GM12892 (cell line): ENCODE measurements at regions not wholly inside any gene's neighbourhood (a gene's known extent, or its start where the extent isn't known, plus 50 kb on each side); places are given as distances from the start of the nearest gene placed in this dataset.
"Not testable (repeated sequence)": the region's sequence is repeated elsewhere in the genome, so short reads cannot be mapped to it uniquely, and the experiment has no call there.

Source experiments
- DNase-seq: peaks from one replicate; pipeline ENCODE4 v3.0.0; 2011; ENCODE audit not compliant: insufficient read length
- FAIRE-seq: peaks from 2 replicates; lab custom pipeline; 2011; peaks lifted over from hg19 to GRCh38; lab: Jason Lieb, UNC

DNA sequence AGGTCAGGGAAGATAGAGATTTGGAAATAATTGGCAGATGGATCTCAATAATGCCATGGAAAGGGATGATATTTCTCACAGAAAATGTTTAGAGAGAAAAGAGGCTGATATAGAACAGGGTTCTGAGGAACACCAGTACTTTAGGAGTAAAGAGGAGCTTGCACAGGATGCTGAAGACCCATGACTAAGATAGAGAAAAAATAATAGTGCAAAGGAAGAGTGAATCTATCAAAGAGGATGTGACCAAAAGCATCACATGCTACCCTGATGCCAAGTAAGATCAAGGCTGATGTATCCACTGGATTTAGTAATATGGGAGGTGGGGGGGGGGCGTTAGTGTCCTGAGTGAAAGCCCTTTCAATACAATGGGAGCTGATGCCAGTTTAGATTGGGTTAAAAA, 80.1 kb upstream of the NOTCH2NLA start:
- DNase-seq, result not testable (repeated sequence)

DNA sequence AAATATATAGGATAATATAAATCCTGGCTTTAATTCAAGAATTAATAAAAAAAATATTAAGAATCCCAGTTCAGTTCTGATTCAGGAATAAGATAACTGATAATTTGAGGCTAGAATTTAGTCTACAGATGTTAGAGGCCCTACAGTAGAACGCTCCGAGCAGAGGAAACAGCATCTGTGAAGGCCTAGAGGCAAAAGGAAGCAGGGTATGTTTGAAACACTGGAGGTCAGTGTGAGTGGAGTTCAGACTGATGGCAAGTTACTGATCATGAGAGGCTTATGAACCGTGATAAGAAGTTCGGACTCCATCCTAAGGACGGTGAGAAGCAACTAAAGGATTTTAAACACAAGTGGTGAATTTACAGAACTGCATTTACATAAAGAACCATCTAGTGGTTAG, 79.3 kb upstream of the NOTCH2NLA start:
- FAIRE-seq, result not testable (repeated sequence)

More for the DNA sequence above, 80.1 kb upstream of the NOTCH2NLA start:
- FAIRE-seq, result not testable (repeated sequence)

DNA sequence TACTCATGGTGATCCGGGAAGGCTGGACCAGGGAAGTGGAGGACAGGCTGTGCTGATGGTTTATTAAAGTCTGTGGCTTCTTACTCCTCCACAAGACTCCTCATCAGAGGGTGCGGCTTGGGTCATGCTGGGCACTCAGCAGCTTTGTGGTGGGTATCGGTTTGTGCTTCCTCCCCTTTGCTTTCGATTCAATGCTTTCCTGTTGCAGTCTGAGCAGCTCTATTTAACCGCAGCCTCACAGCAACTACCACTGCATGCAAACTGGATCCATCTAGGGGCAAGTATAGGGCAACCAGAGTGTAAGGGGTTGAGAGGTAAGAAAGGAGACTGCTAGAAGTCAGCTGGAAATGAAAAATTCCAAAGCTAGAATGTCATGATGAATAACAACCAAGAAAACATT, 78.8 kb upstream of the NOTCH2NLA start:
- FAIRE-seq, DNase-seq: not testable (repeated sequence)

More for the DNA sequence above, 79.3 kb upstream of the NOTCH2NLA start:
- not testable (repeated sequence) for DNase-seq

DNA sequence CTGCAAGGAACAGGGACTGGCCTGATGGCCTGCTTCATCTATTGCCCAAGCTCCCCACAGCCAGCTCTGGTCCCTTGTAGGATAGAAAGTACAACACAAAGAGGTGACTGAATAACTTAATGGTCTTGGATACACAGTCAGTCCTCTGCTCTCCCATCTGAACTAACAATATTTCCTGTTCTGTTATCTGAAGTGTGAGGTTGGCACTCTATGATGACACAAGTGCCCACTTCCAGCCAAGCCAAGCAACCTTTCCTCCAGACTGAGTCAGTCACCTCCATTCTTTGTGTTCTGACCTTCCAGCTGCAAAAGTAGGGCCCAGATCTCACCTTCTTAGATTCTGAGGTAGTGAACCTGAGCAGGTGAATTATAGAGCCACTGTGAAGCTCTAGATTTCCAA, 77.8 kb upstream of the NOTCH2NLA start:
- DNase-seq, FAIRE-seq: not testable (repeated sequence)

DNA sequence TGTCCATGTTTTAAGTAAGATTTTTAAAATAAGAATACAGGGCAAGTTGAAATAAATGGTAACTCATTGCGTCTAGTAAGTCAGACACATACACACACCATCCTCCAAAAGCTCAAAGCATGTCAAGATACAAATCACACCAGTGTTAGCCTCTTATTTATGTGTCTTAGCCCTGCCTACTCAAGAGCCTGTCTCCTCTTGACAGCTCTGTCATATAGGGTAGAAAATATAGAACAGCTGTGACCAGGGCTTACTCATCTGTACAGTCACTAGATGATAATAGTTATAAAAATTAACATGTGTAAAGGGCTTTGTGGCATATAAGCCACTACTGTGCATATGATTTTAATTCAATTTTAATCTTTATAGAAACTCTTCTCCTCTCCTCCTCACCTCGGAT, 76.6 kb upstream of the NOTCH2NLA start:
- FAIRE-seq, DNase-seq: not testable (repeated sequence)

DNA sequence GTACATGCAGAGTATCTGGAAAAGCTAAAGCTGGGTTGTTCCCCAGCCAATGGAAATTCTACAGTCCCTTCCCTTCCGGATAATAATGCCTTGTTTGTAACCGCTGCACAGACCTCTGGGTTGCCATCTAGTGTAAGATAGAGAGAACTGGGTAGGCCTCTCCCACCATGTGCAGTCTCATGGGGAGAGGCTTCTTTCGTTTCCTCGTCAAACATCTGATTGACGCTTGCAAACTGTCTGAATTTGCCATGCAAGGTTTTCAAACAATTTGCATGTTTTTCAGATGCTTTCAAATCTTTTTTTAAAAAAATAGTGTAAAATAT, 69.7 kb upstream of the NOTCH2NLA start:
- not testable (repeated sequence) for FAIRE-seq, DNase-seq

DNA sequence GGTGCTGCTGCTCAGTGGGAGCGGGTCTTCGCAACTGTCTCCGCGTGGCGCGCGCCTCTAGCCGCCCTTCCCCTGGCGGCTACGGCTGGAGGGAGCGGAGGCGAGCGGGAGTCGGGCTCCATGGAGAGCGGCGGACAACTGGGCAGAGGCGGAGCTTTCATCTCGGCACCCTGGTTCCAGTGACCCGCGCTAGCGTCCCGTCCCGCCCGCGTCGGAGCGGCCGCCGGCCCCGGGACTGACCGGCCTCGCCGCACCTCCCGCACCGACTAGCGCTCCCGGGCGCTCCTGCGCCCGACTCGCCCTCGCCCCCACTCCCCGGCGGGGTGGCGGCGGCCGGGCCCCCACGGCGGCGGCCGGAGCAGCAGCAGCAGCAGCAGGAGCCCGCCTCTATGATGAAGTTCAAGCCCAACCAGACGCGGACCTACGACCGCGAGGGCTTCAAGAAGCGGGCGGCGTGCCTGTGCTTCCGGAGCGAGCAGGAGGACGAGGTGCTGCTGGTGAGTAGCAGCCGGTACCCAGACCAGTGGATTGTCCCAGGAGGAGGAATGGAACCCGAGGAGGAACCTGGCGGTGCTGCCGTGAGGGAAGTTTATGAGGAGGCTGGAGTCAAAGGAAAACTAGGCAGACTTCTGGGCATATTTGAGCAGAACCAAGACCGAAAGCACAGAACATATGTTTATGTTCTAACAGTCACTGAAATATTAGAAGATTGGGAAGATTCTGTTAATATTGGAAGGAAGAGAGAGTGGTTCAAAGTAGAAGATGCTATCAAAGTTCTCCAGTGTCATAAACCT, 69.2 kb upstream of the NOTCH2NLA start:
- not testable (repeated sequence) for FAIRE-seq, DNase-seq

DNA sequence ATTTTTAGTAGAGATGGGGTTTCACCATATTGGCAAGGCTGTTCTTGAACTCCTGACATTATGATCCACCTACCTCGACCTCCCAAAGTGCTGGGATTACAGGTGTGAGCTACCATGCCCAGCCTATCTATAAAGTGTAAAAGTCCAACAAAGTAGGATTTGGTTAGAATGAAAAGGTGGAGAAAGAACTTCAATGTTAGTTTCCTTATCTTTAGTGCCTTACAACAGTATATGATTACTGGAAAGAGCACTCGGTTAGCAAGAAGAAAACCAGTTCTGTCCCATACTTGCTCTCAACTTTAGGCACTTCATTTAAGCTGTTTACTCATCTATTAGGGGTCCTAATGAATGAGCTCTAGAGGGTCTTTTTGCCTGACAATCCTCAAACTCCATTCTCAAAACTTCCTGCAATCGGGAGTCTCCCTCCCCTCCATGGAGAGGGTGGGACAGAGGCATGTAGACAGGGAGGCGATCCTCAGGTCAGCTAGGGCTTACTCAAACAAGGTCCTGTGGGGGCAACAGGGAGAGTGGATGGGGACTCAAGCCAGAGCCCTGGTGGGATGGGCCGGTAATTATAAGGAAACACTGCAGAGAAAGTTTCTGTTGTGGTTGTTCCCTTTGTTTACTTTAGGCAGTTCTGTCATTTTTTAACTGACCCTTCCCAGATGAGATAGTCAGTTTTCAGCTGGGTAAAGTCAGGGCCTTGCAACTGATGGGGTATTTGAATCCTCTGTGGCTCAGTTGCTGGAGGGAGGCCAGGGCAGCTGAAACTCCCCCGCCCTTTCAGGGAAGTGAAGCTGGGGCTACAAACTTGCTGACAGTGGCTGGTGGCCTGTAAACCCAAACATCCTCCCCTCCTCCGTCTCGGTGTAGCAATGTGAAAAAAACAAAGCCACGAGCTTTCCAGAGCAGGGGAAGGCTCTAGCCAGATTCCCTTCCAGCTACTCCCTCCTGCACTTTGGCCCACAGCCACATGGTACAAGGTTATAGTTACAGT, 64.4 kb upstream of the NOTCH2NLA start:
- peak; percentile 95 for FAIRE-seq
- not testable (repeated sequence) for DNase-seq

DNA sequence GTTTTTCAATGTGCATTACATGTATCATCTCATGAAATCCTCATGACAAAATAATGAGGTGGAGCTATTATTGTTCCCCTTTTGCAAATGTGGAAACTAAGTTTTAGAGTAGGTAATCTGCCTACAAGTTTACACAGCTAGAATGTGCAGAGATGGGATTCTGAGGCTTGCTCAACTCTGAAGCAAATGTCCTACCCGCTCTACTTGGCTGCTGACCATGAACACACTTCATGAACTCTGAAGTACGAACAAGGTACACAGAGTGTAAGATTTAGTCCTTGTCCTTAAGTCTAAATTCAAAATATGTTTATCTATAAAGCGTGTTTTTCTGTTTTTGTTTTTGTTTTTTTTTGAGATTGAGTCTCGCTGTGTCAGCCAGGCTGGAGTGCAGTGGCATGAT, 63.6 kb upstream of the NOTCH2NLA start:
- DNase-seq, FAIRE-seq: not testable (repeated sequence)

DNA sequence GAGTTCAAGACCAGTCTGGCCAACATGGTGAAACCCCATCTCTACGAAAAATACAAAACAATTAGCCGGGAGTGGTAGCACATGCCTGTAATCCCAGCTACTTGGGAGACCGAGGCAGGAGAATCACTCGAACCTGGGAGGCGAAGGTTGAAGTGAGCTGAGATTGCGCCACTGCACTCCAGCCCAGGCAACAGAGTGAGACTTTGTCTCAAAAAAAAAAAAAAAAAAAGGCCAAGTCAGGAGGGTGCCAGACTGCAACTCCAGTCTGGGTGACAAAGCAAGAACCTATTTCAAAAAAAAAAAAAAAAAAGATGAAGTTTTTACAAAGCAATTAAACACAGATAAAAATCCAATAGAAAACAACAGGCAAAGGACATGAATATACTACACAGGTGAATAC, 59.1 kb upstream of the NOTCH2NLA start:
- DNase-seq, FAIRE-seq: not testable (repeated sequence)

DNA sequence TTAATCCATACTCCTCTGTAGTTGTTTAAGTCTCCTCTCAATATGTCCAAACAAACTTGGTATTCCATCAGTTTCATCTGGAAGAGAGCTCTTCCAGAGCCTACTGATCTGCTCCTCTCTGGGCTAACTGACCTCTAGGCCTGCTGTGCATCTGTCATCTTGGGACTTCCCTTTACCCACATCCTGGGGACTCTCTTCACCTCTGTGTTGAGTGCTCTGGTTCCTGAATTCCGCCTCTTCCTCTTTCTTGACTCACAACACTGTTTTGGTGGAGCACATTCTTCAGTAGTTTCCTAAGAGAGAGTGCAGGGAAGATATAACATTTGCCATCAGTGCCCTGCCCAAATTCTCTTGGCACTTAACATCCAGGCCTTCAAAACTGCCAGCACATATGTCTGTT, 55.9 kb upstream of the NOTCH2NLA start:
- DNase-seq, FAIRE-seq: not testable (repeated sequence)

DNA sequence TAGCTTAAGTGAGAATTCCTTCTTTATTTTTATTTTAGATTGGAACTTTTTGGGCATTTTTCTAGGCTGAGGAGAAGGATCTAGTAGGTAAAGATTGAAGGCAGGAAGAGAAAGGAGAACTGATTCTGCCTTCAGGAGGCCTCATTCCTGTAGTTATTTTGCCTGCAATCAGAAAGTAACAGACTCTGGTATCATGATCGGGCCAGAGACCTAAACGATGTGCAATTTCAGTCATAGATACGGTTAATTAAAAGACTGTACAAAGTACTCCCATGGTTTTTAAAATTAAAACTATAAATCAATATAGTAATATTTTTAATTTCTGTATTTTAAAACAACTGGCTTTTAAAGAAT, 54.7 kb upstream of the NOTCH2NLA start:
- DNase-seq, result not testable (repeated sequence)

DNA sequence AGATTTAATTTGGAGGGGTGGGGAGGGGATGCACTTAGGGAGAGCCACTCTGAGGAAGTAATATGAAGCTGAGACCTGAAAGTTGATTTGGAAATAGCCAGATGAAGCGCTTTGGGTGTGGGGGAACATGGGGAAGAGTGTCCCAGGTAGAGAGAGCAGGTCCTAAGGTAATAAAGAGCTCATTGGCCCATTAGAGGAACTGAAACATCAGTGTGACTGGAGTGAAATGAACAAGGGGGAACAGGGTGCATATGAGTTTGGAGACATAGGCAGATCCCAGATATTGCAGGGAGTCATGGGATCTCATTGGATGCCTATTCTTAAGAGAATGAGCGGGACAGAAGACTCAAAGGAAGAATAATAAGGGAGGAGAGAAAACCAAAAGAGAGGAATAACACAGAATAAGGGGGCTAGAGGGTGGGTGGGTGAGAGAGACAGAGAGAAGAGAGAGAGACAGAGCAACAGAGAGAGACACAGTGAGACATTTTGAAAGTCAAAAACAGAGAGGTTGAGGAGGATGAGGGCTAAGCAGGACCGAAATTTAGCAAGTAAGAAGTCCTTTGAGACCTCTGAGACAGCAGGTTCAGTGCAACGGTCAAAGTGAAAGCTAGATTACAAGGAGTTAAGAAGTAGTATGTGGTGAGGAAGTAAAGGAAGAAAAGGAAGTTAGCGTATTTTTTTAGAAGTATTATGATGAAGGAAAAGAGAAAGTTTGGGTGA, 54.1 kb upstream of the NOTCH2NLA start:
- not testable (repeated sequence) for FAIRE-seq, DNase-seq

More for the DNA sequence above, 54.7 kb upstream of the NOTCH2NLA start:
- FAIRE-seq, result not testable (repeated sequence)

DNA sequence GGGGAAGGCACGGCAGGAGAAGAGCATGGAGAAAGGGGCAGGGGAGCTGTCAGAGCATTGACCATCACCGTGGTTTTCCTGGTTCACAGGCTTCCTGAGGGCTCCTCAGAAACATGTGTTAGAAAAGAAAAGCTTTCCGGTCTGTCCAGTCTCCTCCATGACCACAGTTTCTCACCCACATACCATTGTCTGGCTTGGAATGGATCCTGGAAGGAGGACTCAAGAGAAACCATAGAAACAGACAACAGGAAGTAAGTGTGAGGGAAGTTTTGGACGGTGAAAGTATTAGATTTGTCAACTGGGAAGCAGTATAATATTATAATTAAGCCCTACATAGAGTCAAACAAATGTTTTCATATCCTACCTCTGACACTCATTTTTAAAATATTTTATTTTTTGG, 52.7 kb upstream of the NOTCH2NLA start:
- DNase-seq, FAIRE-seq: not testable (repeated sequence)

DNA sequence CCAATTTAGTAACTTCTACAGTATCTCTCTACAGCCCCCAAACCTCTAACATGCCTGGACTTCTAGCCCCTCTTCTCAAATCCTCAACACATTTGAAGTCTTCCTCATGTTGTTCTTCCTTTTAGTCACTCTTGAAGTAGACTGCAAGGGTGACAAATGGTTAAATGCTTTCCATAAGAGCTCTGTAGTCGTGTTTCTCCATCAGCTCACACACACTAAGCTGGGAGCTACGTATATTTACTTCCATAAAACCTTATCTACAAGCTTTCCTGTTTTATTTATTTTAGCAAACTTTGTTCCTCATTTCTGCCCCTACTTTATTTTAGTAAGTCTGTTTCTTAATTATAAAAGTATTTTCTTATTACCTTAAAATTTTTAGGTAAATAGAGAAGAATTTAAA, 49.9 kb upstream of the NOTCH2NLA start:
- FAIRE-seq, DNase-seq: not testable (repeated sequence)
